Mesendoderm (in vitro differentiated cells): ENCODE measurements at regions not wholly inside any gene's neighbourhood (a gene's known extent, or its start where the extent isn't known, plus 50 kb on each side); places are given as distances from the start of the nearest gene placed in this dataset.

ENCODE experiments used
- DNase-seq: peaks from one replicate; pipeline ENCODE4 v3.0.0; 2013
- H2AK5ac ChIP-seq: 2 replicates; pipeline ENCODE4 v1.6.1; 2013; ENCODE audit warnings: low read length, inconsistent platforms
- H2BK120ac ChIP-seq: 2 replicates; pipeline ENCODE4 v1.6.1; 2013; ENCODE audit warnings: low read depth, mild to moderate bottlenecking, low read length, moderate library complexity, mixed read lengths
- H2BK15ac ChIP-seq: replicated peaks from 2 replicates; pipeline ENCODE4 v1.6.1; 2013; ENCODE audit warnings: low read depth, mild to moderate bottlenecking, moderate library complexity
- H2BK5ac ChIP-seq: 2 replicates; pipeline ENCODE4 v1.6.1; 2013; ENCODE audit warnings: low read length, inconsistent platforms
- H3K18ac ChIP-seq: 2 replicates; pipeline ENCODE4 v1.6.1; 2013; ENCODE audit warnings: mild to moderate bottlenecking, low read length, mixed read lengths
- H3K23ac ChIP-seq: one replicate; pipeline ENCODE4 v1.6.1; 2013; ENCODE audit warnings: low read length
- H3K27ac ChIP-seq: 2 replicates; pipeline ENCODE4 v1.5.1; 2013; ENCODE audit warnings: low read depth, mild to moderate bottlenecking, inconsistent platforms, low read length, moderate library complexity
- H3K27me3 ChIP-seq: 2 replicates; pipeline ENCODE4 v1.6.1; 2013; ENCODE audit warnings: low read length, control low read depth, mild to moderate bottlenecking, inconsistent platforms; ENCODE audit not compliant: insufficient read depth, poor library complexity
- H3K36me3 ChIP-seq: 2 replicates; pipeline ENCODE4 v1.6.1; 2013; ENCODE audit warnings: low read length, inconsistent platforms; ENCODE audit not compliant: control insufficient read depth, insufficient read depth
- H3K4ac ChIP-seq: one replicate; pipeline ENCODE4 v1.6.1; 2013; ENCODE audit warnings: low read depth, mild to moderate bottlenecking, low read length, moderate library complexity
- H3K4me1 ChIP-seq: 2 replicates; pipeline ENCODE4 v1.6.1; 2013; ENCODE audit warnings: low read depth, low read length, inconsistent platforms; ENCODE audit not compliant: control insufficient read depth
- H3K4me2 ChIP-seq: 2 replicates; pipeline ENCODE4 v1.6.1; 2013; ENCODE audit warnings: low read length
- H3K4me3 ChIP-seq: 2 replicates; pipeline ENCODE4 v1.5.1; 2013; ENCODE audit warnings: mild to moderate bottlenecking, low read length
- H3K56ac ChIP-seq: one replicate; pipeline ENCODE4 v1.6.1; 2013; ENCODE audit warnings: low read length
- H3K79me1 ChIP-seq: 2 replicates; pipeline ENCODE4 v1.6.1; 2013; ENCODE audit warnings: low read length, inconsistent platforms
- H3K79me2 ChIP-seq: 2 replicates; pipeline ENCODE4 v1.6.1; 2013; ENCODE audit warnings: mild to moderate bottlenecking, low read length; ENCODE audit not compliant: control insufficient read depth, insufficient read depth
- H3K9ac ChIP-seq: 2 replicates; pipeline ENCODE4 v1.6.1; 2013; ENCODE audit warnings: low read length, inconsistent platforms
- H4K5ac ChIP-seq: one replicate; pipeline ENCODE4 v1.6.1; 2013; ENCODE audit warnings: low read length
- H4K8ac ChIP-seq: one replicate; pipeline ENCODE4 v1.6.1; 2013; ENCODE audit warnings: low read depth, mild to moderate bottlenecking, control low read depth, low read length, moderate library complexity
- WGBS: extraction: QIAGEN DNeasy Blood & Tissue Kit; methylation state at CpG from one replicate; pipeline ENCODE4 v1.1.7; 2013; ENCODE audit warnings: low lambda C conversion rate, missing lambda C conversion rate; ENCODE audit not compliant: insufficient coverage; ENCODE audit errors: extremely low coverage; 5-methylcytosine and 5-hydroxymethylcytosine counted together

- no peaks in the 10 kb centered on the region for H3K79me2 ChIP-seq
- no peaks in the 10 kb centered on the region for H3K79me1 ChIP-seq
- no peak overlapping the region for H3K4me2 ChIP-seq
- no peaks in the 10 kb centered on the region for H3K36me3 ChIP-seq
- no peak overlapping the region for H2BK5ac ChIP-seq
- no peak overlapping the region for H3K9ac ChIP-seq
- no peak for DNase-seq
- H3K27me3 ChIP-seq, result no peaks in the 10 kb centered on the region
- H3K4ac ChIP-seq, result no peak overlapping the region
- H2AK5ac ChIP-seq, result no peak overlapping the region
- no peak overlapping the region for H2BK15ac ChIP-seq
- H3K4me3 ChIP-seq, result no peak overlapping the region
- no peak overlapping the region for H3K27ac ChIP-seq
- no peak overlapping the region for H2BK120ac ChIP-seq
- no peaks in the 10 kb centered on the region for H3K4me1 ChIP-seq
- H4K5ac ChIP-seq, result no peak overlapping the region
- no peak overlapping the region for H3K56ac ChIP-seq
- no peak overlapping the region for H4K8ac ChIP-seq
- no peak overlapping the region for H3K18ac ChIP-seq
- H3K23ac ChIP-seq, result no peak overlapping the region
- no CpG with 5 or more reads among the region's 5 CpGs for WGBS
These were observed 675.9 kb upstream of the ZNF608 start for GRCh38 chr5:125422342-125422741.

- no peak overlapping the region for H3K18ac ChIP-seq
- no peak overlapping the region for H3K27ac ChIP-seq
- no peak overlapping the region for H3K4me3 ChIP-seq
- H3K4ac ChIP-seq, result no peak overlapping the region
- H2AK5ac ChIP-seq, result no peak overlapping the region
- no peak overlapping the region for H3K9ac ChIP-seq
- no peak overlapping the region for H3K56ac ChIP-seq
- no peak overlapping the region for H4K5ac ChIP-seq
- H2BK15ac ChIP-seq, result no peak overlapping the region
- no peak overlapping the region for H2BK5ac ChIP-seq
- peak; percentile 19 for DNase-seq
- H3K4me2 ChIP-seq, result no peak overlapping the region
- H3K79me1 ChIP-seq, result no peaks in the 10 kb centered on the region
- WGBS, result no CpG with 5 or more reads among the region's 6 CpGs
- H4K8ac ChIP-seq, result no peak overlapping the region
- H3K27me3 ChIP-seq, result no peaks in the 10 kb centered on the region
- H3K36me3 ChIP-seq, result no peaks in the 10 kb centered on the region
- no peaks in the 10 kb centered on the region for H3K4me1 ChIP-seq
- no peak overlapping the region for H3K23ac ChIP-seq
- H3K79me2 ChIP-seq, result no peaks in the 10 kb centered on the region
- no peak overlapping the region for H2BK120ac ChIP-seq
These were observed 678.1 kb upstream of the ZNF608 start for GRCh38 chr5:125424402-125425141.

- H3K56ac ChIP-seq, result no peak overlapping the region
- H4K5ac ChIP-seq, result no peak overlapping the region
- no peak overlapping the region for H2BK15ac ChIP-seq
- no peaks in the 10 kb centered on the region for H3K36me3 ChIP-seq
- no peak overlapping the region for H2BK120ac ChIP-seq
- H3K27me3 ChIP-seq, result no peaks in the 10 kb centered on the region
- no peaks in the 10 kb centered on the region for H3K4me1 ChIP-seq
- H3K4me2 ChIP-seq, result no peak overlapping the region
- H3K4ac ChIP-seq, result no peak overlapping the region
- no peaks in the 10 kb centered on the region for H3K79me2 ChIP-seq
- no peak overlapping the region for H3K18ac ChIP-seq
- no peak for DNase-seq
- no peak overlapping the region for H4K8ac ChIP-seq
- WGBS, result no CpG with 5 or more reads among the region's 1 CpG
- no peaks in the 10 kb centered on the region for H3K79me1 ChIP-seq
- no peak overlapping the region for H3K23ac ChIP-seq
- no peak overlapping the region for H2BK5ac ChIP-seq
- H3K27ac ChIP-seq, result no peak overlapping the region
- no peak overlapping the region for H3K9ac ChIP-seq
- no peak overlapping the region for H3K4me3 ChIP-seq
- H2AK5ac ChIP-seq, result no peak overlapping the region
These were observed 683.1 kb upstream of the ZNF608 start for GRCh38 chr5:125429498-125429897.

GRCh38 chr5:125433457-125433856, 687.0 kb upstream of the ZNF608 start:
- H3K4me1 ChIP-seq, result no peaks in the 10 kb centered on the region
- no peak overlapping the region for H4K5ac ChIP-seq
- H3K4me2 ChIP-seq, result no peak overlapping the region
- H3K9ac ChIP-seq, result no peak overlapping the region
- no peak overlapping the region for H2AK5ac ChIP-seq
- H3K18ac ChIP-seq, result no peak overlapping the region
- no peaks in the 10 kb centered on the region for H3K36me3 ChIP-seq
- H3K4me3 ChIP-seq, result no peak overlapping the region
- peak; percentile 47 for DNase-seq
- no CpG with 5 or more reads among the region's 2 CpGs for WGBS
- H2BK5ac ChIP-seq, result no peak overlapping the region
- H4K8ac ChIP-seq, result no peak overlapping the region
- H3K27me3 ChIP-seq, result no peaks in the 10 kb centered on the region
- no peaks in the 10 kb centered on the region for H3K79me1 ChIP-seq
- H3K4ac ChIP-seq, result no peak overlapping the region
- H3K79me2 ChIP-seq, result no peaks in the 10 kb centered on the region
- H2BK120ac ChIP-seq, result no peak overlapping the region
- no peak overlapping the region for H2BK15ac ChIP-seq
- H3K27ac ChIP-seq, result no peak overlapping the region
- no peak overlapping the region for H3K23ac ChIP-seq
- no peak overlapping the region for H3K56ac ChIP-seq

- Histone ChIP-seq H2AK5ac (no peak overlapping the region), H3K23ac (no peak overlapping the region), H2BK15ac (no peak overlapping the region), H3K79me2 (no peaks in the 10 kb centered on the region), H3K27me3 (no peaks in the 10 kb centered on the region), H3K27ac (no peak overlapping the region), H3K56ac (no peak overlapping the region), H3K18ac (no peak overlapping the region), H3K4me2 (no peak overlapping the region), H4K8ac (no peak overlapping the region), H4K5ac (no peak overlapping the region), H2BK120ac (no peak overlapping the region), H3K4me3 (no peak overlapping the region), H3K4me1 (no peaks in the 10 kb centered on the region), H3K4ac (no peak overlapping the region), H2BK5ac (no peak overlapping the region), H3K36me3 (no peaks in the 10 kb centered on the region), H3K79me1 (no peaks in the 10 kb centered on the region), H3K9ac (no peak overlapping the region)
- peak; percentile 52 for DNase-seq
These were observed 692.8 kb upstream of the ZNF608 start for GRCh38 chr5:125439243-125439642.

GRCh38 chr5:125440905-125441304, 694.5 kb upstream of the ZNF608 start:
- Histone ChIP-seq H2BK15ac (no peak overlapping the region), H2BK120ac (no peak overlapping the region), H2BK5ac (no peak overlapping the region), H3K36me3 (no peaks in the 10 kb centered on the region), H3K4me3 (no peak overlapping the region), H3K56ac (no peak overlapping the region), H3K27ac (no peak overlapping the region), H4K5ac (no peak overlapping the region), H3K9ac (no peak overlapping the region), H3K79me2 (no peaks in the 10 kb centered on the region), H3K4me2 (no peak overlapping the region), H3K18ac (no peak overlapping the region), H3K4ac (no peak overlapping the region), H2AK5ac (no peak overlapping the region), H4K8ac (no peak overlapping the region), H3K27me3 (no peaks in the 10 kb centered on the region), H3K79me1 (no peaks in the 10 kb centered on the region), H3K4me1 (no peaks in the 10 kb centered on the region), H3K23ac (no peak overlapping the region)
- no peak for DNase-seq
- no CpG with 5 or more reads among the region's 3 CpGs for WGBS
